ENCODE measurements at regions not wholly inside any gene's neighbourhood (a gene's known extent, or its start where the extent isn't known, plus 50 kb on each side); places are given as distances from the start of the nearest gene placed in this dataset.

- TF ChIP-seq, protein P1, sequence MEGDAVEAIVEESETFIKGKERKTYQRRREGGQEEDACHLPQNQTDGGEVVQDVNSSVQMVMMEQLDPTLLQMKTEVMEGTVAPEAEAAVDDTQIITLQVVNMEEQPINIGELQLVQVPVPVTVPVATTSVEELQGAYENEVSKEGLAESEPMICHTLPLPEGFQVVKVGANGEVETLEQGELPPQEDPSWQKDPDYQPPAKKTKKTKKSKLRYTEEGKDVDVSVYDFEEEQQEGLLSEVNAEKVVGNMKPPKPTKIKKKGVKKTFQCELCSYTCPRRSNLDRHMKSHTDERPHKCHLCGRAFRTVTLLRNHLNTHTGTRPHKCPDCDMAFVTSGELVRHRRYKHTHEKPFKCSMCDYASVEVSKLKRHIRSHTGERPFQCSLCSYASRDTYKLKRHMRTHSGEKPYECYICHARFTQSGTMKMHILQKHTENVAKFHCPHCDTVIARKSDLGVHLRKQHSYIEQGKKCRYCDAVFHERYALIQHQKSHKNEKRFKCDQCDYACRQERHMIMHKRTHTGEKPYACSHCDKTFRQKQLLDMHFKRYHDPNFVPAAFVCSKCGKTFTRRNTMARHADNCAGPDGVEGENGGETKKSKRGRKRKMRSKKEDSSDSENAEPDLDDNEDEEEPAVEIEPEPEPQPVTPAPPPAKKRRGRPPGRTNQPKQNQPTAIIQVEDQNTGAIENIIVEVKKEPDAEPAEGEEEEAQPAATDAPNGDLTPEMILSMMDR (conservative IDR thresholded peaks at IDR 0.05; ENCODE audit: low read length), result no peak
- no peak for TF ChIP-seq EZH2phosphoT487 (IDR thresholded peaks at IDR 0.05; ENCODE audit: borderline replicate concordance)
Measured at GRCh38 chr15:47987461-47987860, 133.3 kb upstream of the SLC24A5 start.

All from Loucy (cell line).